Keratinocyte (primary cell): ENCODE measurements at regions not wholly inside any gene's neighbourhood (a gene's known extent, or its start where the extent isn't known, plus 50 kb on each side); places are given as distances from the start of the nearest gene placed in this dataset.

Experiments
- DNase-seq: peaks from one replicate; pipeline ENCODE4 v3.0.0-alpha.2; 2011; ENCODE audit warnings: low read depth, missing footprints, low spot score
- FAIRE-seq: peaks from 2 replicates; lab custom pipeline; 2011; peaks lifted over from hg19 to GRCh38; lab: Jason Lieb, UNC
- H2AFZ ChIP-seq: 2 replicates; pipeline ENCODE4 v1.6.0; 2012; ENCODE audit warnings: low read length, control low read depth, inconsistent platforms; ENCODE audit not compliant: control insufficient read depth
- H3K27ac ChIP-seq: 2 replicates; pipeline ENCODE4 v1.5.1; 2011; ENCODE audit warnings: low read length; ENCODE audit not compliant: control insufficient read depth, insufficient read depth
- H3K27me3 ChIP-seq: 3 replicates; pipeline ENCODE4 v1.6.0; 2011; ENCODE audit warnings: low read length; ENCODE audit not compliant: control insufficient read depth, insufficient read depth; ENCODE audit errors: extremely low read depth
- H3K36me3 ChIP-seq, 2 experiments: 2 replicates in 1 of 2; 3 replicates in 1 of 2; pipeline ENCODE4 v1.5.1; 2011; ENCODE audit warnings: low read length in 2 of 2, mild to moderate bottlenecking in 1 of 2; ENCODE audit not compliant: control insufficient read depth in 2 of 2, insufficient read depth in 2 of 2; ENCODE audit errors: extremely low read depth in 1 of 2
- H3K4me1 ChIP-seq: 3 replicates; pipeline ENCODE4 v1.5.1; 2011; ENCODE audit warnings: low read length; ENCODE audit not compliant: control insufficient read depth, insufficient read depth; ENCODE audit errors: extremely low read depth
- H3K4me2 ChIP-seq: 3 replicates; pipeline ENCODE4 v1.6.0; 2011; ENCODE audit warnings: low read depth, low read length; ENCODE audit not compliant: control insufficient read depth, insufficient read depth; ENCODE audit errors: extremely low read depth
- H3K4me3 ChIP-seq, 3 experiments: fragments of 200-600 bp in 1 of 3; sonication (generic) in 1 of 3; 2 replicates in 2 of 3; 3 replicates in 1 of 3; pipeline ENCODE4 v1.5.1; 2011 to 2016; ENCODE audit warnings: low read length in 3 of 3, mild to moderate bottlenecking in 3 of 3, control low read depth in 2 of 3, inconsistent platforms in 1 of 3, low read depth in 1 of 3, mixed read lengths in 1 of 3, mixed run types in 1 of 3, moderate library complexity in 1 of 3; ENCODE audit not compliant: control insufficient read depth in 2 of 3, insufficient read depth in 2 of 3; ENCODE audit errors: extremely low read depth in 1 of 3
- H3K79me2 ChIP-seq: 2 replicates; pipeline ENCODE4 v1.6.0; 2012; ENCODE audit warnings: low read length; ENCODE audit not compliant: control insufficient read depth, insufficient read depth
- H3K9ac ChIP-seq: 3 replicates; pipeline ENCODE4 v1.6.0; 2011; ENCODE audit warnings: low read length; ENCODE audit not compliant: control insufficient read depth, insufficient read depth; ENCODE audit errors: extremely low read depth
- H3K9me1 ChIP-seq: 3 replicates; pipeline ENCODE4 v1.6.0; 2011; ENCODE audit warnings: low read length; ENCODE audit not compliant: control insufficient read depth, insufficient read depth; ENCODE audit errors: extremely low read depth
- H3K9me3 ChIP-seq: 2 replicates; pipeline ENCODE4 v1.5.1; 2012; ENCODE audit warnings: low read depth, low read length; ENCODE audit not compliant: control insufficient read depth
- H4K20me1 ChIP-seq: 3 replicates; pipeline ENCODE4 v1.6.0; 2011; ENCODE audit warnings: low read length; ENCODE audit not compliant: control insufficient read depth, insufficient read depth; ENCODE audit errors: extremely low read depth
- EZH2 ChIP-seq: IDR thresholded peaks from one replicate; pipeline ENCODE4 v1.6.1; 2012; ENCODE audit warnings: inconsistent platforms, mild to moderate bottlenecking, low read length, moderate library complexity
- dilution Hi-C: fragments of 300-500 bp; cut with MboI; formaldehyde crosslinking; loops from one replicate; pipeline ENCODE4 v1.7.0; 2020; ENCODE audit warnings: low sequenced_read_pairs; ENCODE audit not compliant: extremely low pct_ligation_motif_present
- TF ChIP-seq, protein P1 (sequence below), 3 experiments: IDR thresholded peaks in 1 of 3; conservative IDR thresholded peaks in 1 of 3; optimal IDR thresholded peaks in 1 of 3; 2 replicates in 2 of 3; 3 replicates in 1 of 3; pipeline versions ENCODE3 to v1.5.1; 2011; ENCODE audit warnings: low read length in 3 of 3, mild to moderate bottlenecking in 3 of 3, moderate library complexity in 2 of 3, control low read depth in 1 of 3, inconsistent platforms in 1 of 3; ENCODE audit not compliant: insufficient read depth in 2 of 3; ENCODE audit errors: extremely low read depth in 1 of 3

DNA sequence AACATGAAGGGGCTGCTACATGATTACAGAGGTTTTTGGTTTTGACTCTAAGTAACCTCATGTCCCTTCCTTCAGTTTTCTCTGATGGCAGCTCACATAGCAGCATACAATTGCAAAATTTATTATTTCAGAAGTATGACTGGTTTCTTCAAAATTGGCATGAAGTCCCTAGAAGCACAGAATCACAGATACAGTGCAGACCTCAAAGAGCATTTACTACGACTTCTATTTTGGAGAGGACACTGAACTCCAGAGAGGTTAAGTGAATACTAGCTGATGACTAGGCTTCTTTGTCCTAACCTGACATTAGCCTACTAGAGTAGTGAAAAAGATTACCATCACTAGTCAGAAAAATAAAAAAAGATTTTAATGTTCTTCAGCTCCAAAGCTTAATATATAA lies 664.3 kb downstream of the RFPL4B start:
- no peaks in the 10 kb centered on the region for H3K27me3 ChIP-seq
- DNase-seq (no peak), FAIRE-seq (no peak)

DNA sequence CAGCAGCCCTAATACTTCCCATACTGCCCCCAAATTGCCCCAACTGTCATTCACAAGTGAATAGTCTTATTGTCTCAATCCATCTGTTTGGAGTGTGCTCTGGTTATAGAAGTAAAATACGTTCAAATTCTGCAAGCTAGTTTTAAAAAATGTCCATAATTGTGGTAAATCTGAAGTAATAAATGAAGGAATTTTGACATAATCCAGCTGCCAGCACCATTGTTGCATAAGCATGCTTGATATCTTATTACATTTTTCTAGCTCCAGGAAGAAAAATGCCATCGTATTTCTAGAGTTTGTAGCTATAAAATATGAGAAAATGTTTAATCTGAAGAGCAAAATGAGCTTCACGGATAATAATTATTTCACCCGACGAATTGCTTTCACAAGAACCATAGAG lies 664.7 kb downstream of the RFPL4B start:
- no peaks in the 10 kb centered on the region for H3K9me3 ChIP-seq

More for the DNA sequence above, 664.3 kb downstream of the RFPL4B start:
- dilution Hi-C loops: no loop called here
- Histone ChIP-seq H3K27ac (no peak overlapping the region), H3K36me3 (no peaks in the 10 kb centered on the region), H3K4me2 (no peak overlapping the region), H3K79me2 (no peaks in the 10 kb centered on the region), H4K20me1 (no peaks in the 10 kb centered on the region), H3K9me3 (no peaks in the 10 kb centered on the region), H2AFZ (no peak overlapping the region), H3K9me1 (no peaks in the 10 kb centered on the region), H3K4me1 (no peaks in the 10 kb centered on the region), H3K4me3 (no peak overlapping the region), H3K9ac (no peak overlapping the region)
- TF ChIP-seq, protein P1, sequence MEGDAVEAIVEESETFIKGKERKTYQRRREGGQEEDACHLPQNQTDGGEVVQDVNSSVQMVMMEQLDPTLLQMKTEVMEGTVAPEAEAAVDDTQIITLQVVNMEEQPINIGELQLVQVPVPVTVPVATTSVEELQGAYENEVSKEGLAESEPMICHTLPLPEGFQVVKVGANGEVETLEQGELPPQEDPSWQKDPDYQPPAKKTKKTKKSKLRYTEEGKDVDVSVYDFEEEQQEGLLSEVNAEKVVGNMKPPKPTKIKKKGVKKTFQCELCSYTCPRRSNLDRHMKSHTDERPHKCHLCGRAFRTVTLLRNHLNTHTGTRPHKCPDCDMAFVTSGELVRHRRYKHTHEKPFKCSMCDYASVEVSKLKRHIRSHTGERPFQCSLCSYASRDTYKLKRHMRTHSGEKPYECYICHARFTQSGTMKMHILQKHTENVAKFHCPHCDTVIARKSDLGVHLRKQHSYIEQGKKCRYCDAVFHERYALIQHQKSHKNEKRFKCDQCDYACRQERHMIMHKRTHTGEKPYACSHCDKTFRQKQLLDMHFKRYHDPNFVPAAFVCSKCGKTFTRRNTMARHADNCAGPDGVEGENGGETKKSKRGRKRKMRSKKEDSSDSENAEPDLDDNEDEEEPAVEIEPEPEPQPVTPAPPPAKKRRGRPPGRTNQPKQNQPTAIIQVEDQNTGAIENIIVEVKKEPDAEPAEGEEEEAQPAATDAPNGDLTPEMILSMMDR (optimal IDR thresholded peaks at IDR 0.05 in 1 of 3, IDR thresholded peaks at IDR 0.05 in 1 of 3, conservative IDR thresholded peaks at IDR 0.05 in 1 of 3; ENCODE audit: extremely low read depth in 1 of 3, insufficient read depth in 2 of 3, low read length in 3 of 3): no peak
- no peak for TF ChIP-seq EZH2

More for the DNA sequence above, 664.7 kb downstream of the RFPL4B start:
- H3K9ac ChIP-seq: no peak overlapping the region
- H3K4me2 ChIP-seq: no peak overlapping the region
- H2AFZ ChIP-seq: no peak overlapping the region
- dilution Hi-C loops: no loop called here
- no peak overlapping the region for H3K4me3 ChIP-seq
- H4K20me1 ChIP-seq: no peaks in the 10 kb centered on the region
- FAIRE-seq: no peak
- no peaks in the 10 kb centered on the region for H3K79me2 ChIP-seq
- no peaks in the 10 kb centered on the region for H3K36me3 ChIP-seq
- no peak overlapping the region for H3K27ac ChIP-seq
- DNase-seq: no peak
- H3K27me3 ChIP-seq: no peaks in the 10 kb centered on the region
- H3K4me1 ChIP-seq: no peaks in the 10 kb centered on the region
- TF ChIP-seq, protein P1 (optimal IDR thresholded peaks at IDR 0.05 in 1 of 3, IDR thresholded peaks at IDR 0.05 in 1 of 3, conservative IDR thresholded peaks at IDR 0.05 in 1 of 3; ENCODE audit: extremely low read depth in 1 of 3, insufficient read depth in 2 of 3, low read length in 3 of 3): no peak
- no peak for TF ChIP-seq EZH2
- H3K9me1 ChIP-seq: no peaks in the 10 kb centered on the region
